Right atrium auricular region (tissue), 2 donors: ENCODE measurements at regions not wholly inside any gene's neighbourhood (a gene's known extent, or its start where the extent isn't known, plus 50 kb on each side); places are given as distances from the start of the nearest gene placed in this dataset.

ENCODE experiments used
- DNase-seq: peaks from one replicate; pipeline ENCODE4 v3.0.0-alpha.2; 2019; ENCODE audit warnings: low spot score
- H3K27ac ChIP-seq, 2 donors: fragments of 200-600 bp; sonication (generic); 1 replicate in 1 of 2; 2 replicates in 1 of 2; pipeline ENCODE4 v1.5.1; 2016 to 2019
- H3K27me3 ChIP-seq, 2 donors: fragments of 200-600 bp; sonication (generic); one replicate each; pipeline versions ENCODE4 v1.5.1 to v1.6.0; 2017 to 2019
- H3K36me3 ChIP-seq: fragments of 200-600 bp; sonication (generic); one replicate; pipeline ENCODE4 v1.5.1; 2016
- H3K4me1 ChIP-seq, 2 donors: fragments of 200-600 bp; sonication (generic); one replicate each; pipeline versions ENCODE4 v1.5.1 to v1.6.0; 2017 to 2019
- H3K4me3 ChIP-seq, 2 donors: fragments of 200-600 bp; sonication (generic); 1 replicate in 1 of 2; 2 replicates in 1 of 2; pipeline ENCODE4 v1.5.1; 2017 to 2019; ENCODE audit warnings: mild to moderate bottlenecking in 1 of 2, moderate library complexity in 1 of 2
- H3K9me3 ChIP-seq, 2 donors: fragments of 200-600 bp; sonication (generic); one replicate each; pipeline ENCODE4 v1.5.1; 2019
- TF ChIP-seq, protein P1 (sequence below), 2 donors: fragments of 200-600 bp; sonication (generic); IDR thresholded peaks; one replicate each; pipeline ENCODE4 v1.5.1; 2019; ENCODE audit warnings: antibody characterized with exemption in 2 of 2

DNA sequence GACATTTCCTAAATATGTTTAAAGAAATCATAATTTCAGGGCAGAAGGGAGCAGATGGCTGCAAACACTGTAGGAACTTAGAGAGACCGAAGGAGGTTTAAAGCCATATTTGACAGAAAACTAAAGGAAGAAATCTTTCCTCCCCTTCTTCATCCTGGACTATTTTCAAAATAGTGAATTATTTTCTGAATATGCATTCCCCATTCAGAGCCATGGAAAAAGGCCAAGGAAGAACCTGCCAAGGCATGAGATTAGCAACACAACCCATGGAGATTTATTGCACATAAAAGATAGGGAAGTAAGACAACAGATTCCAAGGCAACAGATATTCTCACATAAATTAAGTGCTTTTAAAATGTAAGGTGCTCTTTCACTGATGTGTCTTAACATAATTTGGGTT is 233.3 kb upstream of the ADAMTS16 start:
- Histone ChIP-seq H3K36me3 (no peaks in the 10 kb centered on the region), H3K9me3 (no peaks in the 10 kb centered on the region), H3K27ac (no peak overlapping the region), H3K4me1 (peaks cover 0 to 5% of the 10 kb centered on the region in 2 donors), H3K4me3 (no peak overlapping the region), H3K27me3 (no peaks in the 10 kb centered on the region)
- DNase-seq, result no peak
- TF ChIP-seq, protein P1, sequence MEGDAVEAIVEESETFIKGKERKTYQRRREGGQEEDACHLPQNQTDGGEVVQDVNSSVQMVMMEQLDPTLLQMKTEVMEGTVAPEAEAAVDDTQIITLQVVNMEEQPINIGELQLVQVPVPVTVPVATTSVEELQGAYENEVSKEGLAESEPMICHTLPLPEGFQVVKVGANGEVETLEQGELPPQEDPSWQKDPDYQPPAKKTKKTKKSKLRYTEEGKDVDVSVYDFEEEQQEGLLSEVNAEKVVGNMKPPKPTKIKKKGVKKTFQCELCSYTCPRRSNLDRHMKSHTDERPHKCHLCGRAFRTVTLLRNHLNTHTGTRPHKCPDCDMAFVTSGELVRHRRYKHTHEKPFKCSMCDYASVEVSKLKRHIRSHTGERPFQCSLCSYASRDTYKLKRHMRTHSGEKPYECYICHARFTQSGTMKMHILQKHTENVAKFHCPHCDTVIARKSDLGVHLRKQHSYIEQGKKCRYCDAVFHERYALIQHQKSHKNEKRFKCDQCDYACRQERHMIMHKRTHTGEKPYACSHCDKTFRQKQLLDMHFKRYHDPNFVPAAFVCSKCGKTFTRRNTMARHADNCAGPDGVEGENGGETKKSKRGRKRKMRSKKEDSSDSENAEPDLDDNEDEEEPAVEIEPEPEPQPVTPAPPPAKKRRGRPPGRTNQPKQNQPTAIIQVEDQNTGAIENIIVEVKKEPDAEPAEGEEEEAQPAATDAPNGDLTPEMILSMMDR (IDR thresholded peaks at IDR 0.05), result no peak

GRCh38 chr5:4907571-4907970 is 232.6 kb upstream of the ADAMTS16 start:
- H3K36me3 ChIP-seq, result no peaks in the 10 kb centered on the region
- no peaks in the 10 kb centered on the region for H3K27me3 ChIP-seq
- no peak for DNase-seq
- TF ChIP-seq, protein P1 (IDR thresholded peaks at IDR 0.05), result no peak
- H3K4me1 ChIP-seq, result peaks cover 0 to 5% of the 10 kb centered on the region in 2 donors
- no peaks in the 10 kb centered on the region for H3K9me3 ChIP-seq
- no peak overlapping the region for H3K27ac ChIP-seq
- no peak overlapping the region for H3K4me3 ChIP-seq

DNA sequence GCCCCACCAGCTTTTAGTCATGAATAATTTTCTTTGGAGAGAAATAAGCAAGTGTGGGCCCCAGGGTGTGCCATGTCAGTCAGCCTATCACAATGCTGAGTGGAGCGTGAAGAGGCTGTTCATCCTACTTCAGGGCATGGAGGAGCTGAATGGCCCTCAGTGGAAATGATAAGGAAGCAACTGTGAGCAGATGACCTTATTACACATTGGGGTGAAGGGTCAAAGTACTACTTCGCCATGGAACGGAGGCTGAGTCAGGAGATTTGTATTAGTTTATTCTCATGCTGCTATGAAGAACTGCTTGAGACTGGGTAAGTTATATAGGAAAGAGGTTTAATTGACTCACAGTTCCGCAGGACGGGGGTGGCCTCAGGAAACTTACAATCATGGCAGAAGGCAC is 231.0 kb upstream of the ADAMTS16 start:
- Histone ChIP-seq H3K4me1 (peaks cover 0 to 5% of the 10 kb centered on the region in 2 donors), H3K27me3 (no peaks in the 10 kb centered on the region), H3K9me3 (no peaks in the 10 kb centered on the region), H3K36me3 (no peaks in the 10 kb centered on the region), H3K4me3 (no peak overlapping the region), H3K27ac (no peak overlapping the region)
- TF ChIP-seq, protein P1 (IDR thresholded peaks at IDR 0.05), result no peak
- no peak for DNase-seq

GRCh38 chr5:4911646-4912403 is 228.3 kb upstream of the ADAMTS16 start:
- Histone ChIP-seq H3K4me3 (no peak overlapping the region), H3K27ac (no peak overlapping the region), H3K27me3 (no peaks in the 10 kb centered on the region), H3K4me1 (no peaks in the 10 kb centered on the region), H3K9me3 (no peaks in the 10 kb centered on the region), H3K36me3 (no peaks in the 10 kb centered on the region)
- no peak for DNase-seq
- TF ChIP-seq, protein P1 (IDR thresholded peaks at IDR 0.05), result no peak

GRCh38 chr5:4921929-4922328 is 218.2 kb upstream of the ADAMTS16 start:
- Histone ChIP-seq H3K9me3 (no peaks in the 10 kb centered on the region), H3K4me3 (no peak overlapping the region), H3K4me1 (no peaks in the 10 kb centered on the region), H3K27ac (no peak overlapping the region), H3K27me3 (no peaks in the 10 kb centered on the region), H3K36me3 (no peaks in the 10 kb centered on the region)
- no peak for DNase-seq
- TF ChIP-seq, protein P1 (IDR thresholded peaks at IDR 0.05), result no peak

DNA sequence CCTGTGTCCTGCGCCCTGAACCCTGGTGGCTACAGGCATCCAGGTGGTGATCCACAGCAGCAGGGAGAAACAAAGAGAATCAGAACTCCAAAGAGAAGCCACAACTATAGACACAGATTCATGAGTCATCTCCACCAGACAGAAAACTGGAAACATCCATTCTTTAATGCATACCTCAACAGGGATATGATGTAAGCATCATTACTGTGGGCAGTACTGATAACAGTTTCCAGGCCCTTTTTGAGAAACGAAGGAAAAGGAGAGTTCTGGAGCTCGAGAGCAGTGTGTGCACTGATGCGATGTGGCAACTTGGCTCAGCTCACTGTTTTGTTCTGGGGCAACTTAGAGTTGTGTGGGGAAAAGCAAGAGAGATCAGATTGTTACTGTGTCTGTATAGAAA is 215.6 kb upstream of the ADAMTS16 start:
- DNase-seq, result no peak
- no peak overlapping the region for H3K4me3 ChIP-seq
- TF ChIP-seq, protein P1 (IDR thresholded peaks at IDR 0.05), result no peak

More for the DNA sequence above, 215.6 kb upstream of the ADAMTS16 start:
- H3K27ac ChIP-seq, result no peak overlapping the region
- H3K4me1 ChIP-seq, result no peaks in the 10 kb centered on the region
- H3K27me3 ChIP-seq, result no peaks in the 10 kb centered on the region
- H3K9me3 ChIP-seq, result no peaks in the 10 kb centered on the region
- no peaks in the 10 kb centered on the region for H3K36me3 ChIP-seq
